WTC11 (cell line): ENCODE measurements at regions not wholly inside any gene's neighbourhood (a gene's known extent, or its start where the extent isn't known, plus 50 kb on each side); places are given as distances from the start of the nearest gene placed in this dataset.

ENCODE experiments used
- ATAC-seq: fragments of 200-7000 bp; cut with Tn5 transposase; 2 replicates; pipeline ENCODE4 v1.10.0; 2021; ENCODE audit warnings: mild to moderate bottlenecking, moderate library complexity
- CTCF ChIA-PET: fragments of 300-600 bp; sonication (Branson Sonifier 250); formaldehyde crosslinking; loops from one replicate; lab custom pipeline; 2021; ENCODE audit warnings: antibody characterized with exemption; lab: Charles Lee
- POLR2A ChIA-PET: fragments of 350-600 bp; sonication (Branson Sonifier 250); formaldehyde crosslinking; loops from one replicate; lab custom pipeline; 2021; ENCODE audit warnings: antibody characterized with exemption; lab: Charles Lee
- DNase-seq: peaks from one replicate; pipeline ENCODE4 v3.0.0; 2021; ENCODE audit warnings: low spot score
- H3K27ac Mint-ChIP-seq: 2 replicates; pipeline ENCODE4 v1.8.0; 2021; ENCODE audit warnings: mixed read lengths
- H3K27me3 Mint-ChIP-seq: 2 replicates; pipeline ENCODE4 v1.8.0; 2021; ENCODE audit warnings: low read depth, mild to moderate bottlenecking, moderate library complexity, mixed read lengths
- H3K36me3 Mint-ChIP-seq: 2 replicates; pipeline ENCODE4 v1.8.0; 2021; ENCODE audit warnings: mixed read lengths
- H3K4me1 Mint-ChIP-seq: 2 replicates; pipeline ENCODE4 v1.8.0; 2022; ENCODE audit warnings: mixed read lengths
- H3K4me3 Mint-ChIP-seq: 2 replicates; pipeline ENCODE4 v1.8.0; 2021; ENCODE audit warnings: mild to moderate bottlenecking, moderate library complexity, mixed read lengths
- H3K9me3 Mint-ChIP-seq: 2 replicates; pipeline ENCODE4 v1.8.0; 2021; ENCODE audit warnings: mixed read lengths
- CREB1 ChIP-seq: sonication (generic); formaldehyde crosslinking; IDR thresholded peaks from 2 replicates; pipeline ENCODE4 v1.8.0; 2023; ENCODE audit warnings: mild to moderate bottlenecking, missing genetic modification reagents
- ESRRA ChIP-seq: sonication (generic); formaldehyde crosslinking; IDR thresholded peaks from 2 replicates; pipeline ENCODE4 v1.8.1; 2022; ENCODE audit warnings: mild to moderate bottlenecking, missing genetic modification reagents, borderline replicate concordance
- FOXJ3 ChIP-seq: sonication (generic); formaldehyde crosslinking; IDR thresholded peaks from 2 replicates; pipeline ENCODE4 v1.9.0; 2021; ENCODE audit warnings: missing genetic modification reagents, mild to moderate bottlenecking, borderline replicate concordance
- HMGA2 ChIP-seq: fragments of 250-450 bp; sonication (Bioruptor Pico); IDR thresholded peaks from 2 replicates; pipeline ENCODE4 v1.4.0; 2021; ENCODE audit warnings: mild to moderate bottlenecking, moderate library complexity
- IRF2 ChIP-seq: sonication (generic); formaldehyde crosslinking; IDR thresholded peaks from 2 replicates; pipeline ENCODE4 v1.8.0; 2022; ENCODE audit warnings: low read depth, missing genetic modification reagents, borderline replicate concordance
- MLX ChIP-seq: sonication (generic); formaldehyde crosslinking; IDR thresholded peaks from 2 replicates; pipeline ENCODE4 v1.8.1; 2023; ENCODE audit warnings: mild to moderate bottlenecking, missing genetic modification reagents, moderate library complexity
- NFATC4 ChIP-seq: fragments of 250-450 bp; sonication (Bioruptor Pico); IDR thresholded peaks from 2 replicates; pipeline ENCODE4 v1.9.0; 2021; ENCODE audit warnings: mild to moderate bottlenecking
- PREB ChIP-seq: sonication (generic); formaldehyde crosslinking; IDR thresholded peaks from 2 replicates; pipeline ENCODE4 v1.8.1; 2022; ENCODE audit warnings: mild to moderate bottlenecking, missing genetic modification reagents, moderate library complexity, borderline replicate concordance
- ZBTB21 ChIP-seq: sonication (generic); formaldehyde crosslinking; IDR thresholded peaks from 2 replicates; pipeline ENCODE4 v1.8.1; 2023; ENCODE audit warnings: mild to moderate bottlenecking, missing genetic modification reagents, borderline replicate concordance
- ZNF232 ChIP-seq: sonication (generic); formaldehyde crosslinking; IDR thresholded peaks from 2 replicates; pipeline ENCODE4 v1.8.0; 2022; ENCODE audit warnings: mild to moderate bottlenecking, missing genetic modification reagents
- ZNF281 ChIP-seq: sonication (generic); formaldehyde crosslinking; IDR thresholded peaks from 2 replicates; pipeline ENCODE4 v1.8.0; 2023; ENCODE audit warnings: mild to moderate bottlenecking, missing genetic modification reagents
- ZNF416 ChIP-seq: fragments of 250-450 bp; sonication (Bioruptor Pico); IDR thresholded peaks from 2 replicates; pipeline ENCODE4 v1.9.0; 2021; ENCODE audit warnings: mild to moderate bottlenecking, inconsistent platforms
- ZNF671 ChIP-seq: fragments of 250-450 bp; sonication (Bioruptor Pico); IDR thresholded peaks from 2 replicates; pipeline ENCODE4 v1.8.0; 2021; ENCODE audit warnings: mild to moderate bottlenecking
- TF ChIP-seq, protein P1 (sequence below): sonication (generic); formaldehyde crosslinking; IDR thresholded peaks from 2 replicates; pipeline ENCODE4 v1.8.0; 2022; ENCODE audit warnings: missing genetic modification reagents
- TF ChIP-seq, protein P2 (sequence below): sonication (generic); formaldehyde crosslinking; IDR thresholded peaks from 2 replicates; pipeline ENCODE4 v1.8.1; 2023; ENCODE audit warnings: mild to moderate bottlenecking, missing genetic modification reagents, borderline replicate concordance

- Mint-ChIP-seq H3K4me1 (peaks cover 9% of the 10 kb centered on the region), H3K36me3 (no peaks in the 10 kb centered on the region), H3K9me3 (peaks cover 4% of the 10 kb centered on the region; the same call in 1 of the 2 replicates), H3K27me3 (no peaks in the 10 kb centered on the region), H3K27ac (no peak overlapping the region), H3K4me3 (no peak overlapping the region)
- TF ChIP-seq HMGA2 (CRISPR knock-in tag) (no peak), CREB1 (CRISPR knock-in tag) (no peak), NFATC4 (CRISPR knock-in tag) (no peak), PREB (no peak), ESRRA (CRISPR knock-in tag) (no peak), ZNF281 (CRISPR knock-in tag) (no peak), ZNF671 (CRISPR knock-in tag) (no peak), ZNF232 (CRISPR knock-in tag) (no peak), MLX (CRISPR knock-in tag) (no peak), ZBTB21 (no peak), IRF2 (no peak), FOXJ3 (CRISPR knock-in tag) (no peak), ZNF416 (no peak)
- TF ChIP-seq, protein P1, sequence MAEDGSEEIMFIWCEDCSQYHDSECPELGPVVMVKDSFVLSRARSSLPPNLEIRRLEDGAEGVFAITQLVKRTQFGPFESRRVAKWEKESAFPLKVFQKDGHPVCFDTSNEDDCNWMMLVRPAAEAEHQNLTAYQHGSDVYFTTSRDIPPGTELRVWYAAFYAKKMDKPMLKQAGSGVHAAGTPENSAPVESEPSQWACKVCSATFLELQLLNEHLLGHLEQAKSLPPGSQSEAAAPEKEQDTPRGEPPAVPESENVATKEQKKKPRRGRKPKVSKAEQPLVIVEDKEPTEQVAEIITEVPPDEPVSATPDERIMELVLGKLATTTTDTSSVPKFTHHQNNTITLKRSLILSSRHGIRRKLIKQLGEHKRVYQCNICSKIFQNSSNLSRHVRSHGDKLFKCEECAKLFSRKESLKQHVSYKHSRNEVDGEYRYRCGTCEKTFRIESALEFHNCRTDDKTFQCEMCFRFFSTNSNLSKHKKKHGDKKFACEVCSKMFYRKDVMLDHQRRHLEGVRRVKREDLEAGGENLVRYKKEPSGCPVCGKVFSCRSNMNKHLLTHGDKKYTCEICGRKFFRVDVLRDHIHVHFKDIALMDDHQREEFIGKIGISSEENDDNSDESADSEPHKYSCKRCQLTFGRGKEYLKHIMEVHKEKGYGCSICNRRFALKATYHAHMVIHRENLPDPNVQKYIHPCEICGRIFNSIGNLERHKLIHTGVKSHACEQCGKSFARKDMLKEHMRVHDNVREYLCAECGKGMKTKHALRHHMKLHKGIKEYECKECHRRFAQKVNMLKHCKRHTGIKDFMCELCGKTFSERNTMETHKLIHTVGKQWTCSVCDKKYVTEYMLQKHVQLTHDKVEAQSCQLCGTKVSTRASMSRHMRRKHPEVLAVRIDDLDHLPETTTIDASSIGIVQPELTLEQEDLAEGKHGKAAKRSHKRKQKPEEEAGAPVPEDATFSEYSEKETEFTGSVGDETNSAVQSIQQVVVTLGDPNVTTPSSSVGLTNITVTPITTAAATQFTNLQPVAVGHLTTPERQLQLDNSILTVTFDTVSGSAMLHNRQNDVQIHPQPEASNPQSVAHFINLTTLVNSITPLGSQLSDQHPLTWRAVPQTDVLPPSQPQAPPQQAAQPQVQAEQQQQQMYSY (CRISPR knock-in tag), result no peak
- TF ChIP-seq, protein P2, sequence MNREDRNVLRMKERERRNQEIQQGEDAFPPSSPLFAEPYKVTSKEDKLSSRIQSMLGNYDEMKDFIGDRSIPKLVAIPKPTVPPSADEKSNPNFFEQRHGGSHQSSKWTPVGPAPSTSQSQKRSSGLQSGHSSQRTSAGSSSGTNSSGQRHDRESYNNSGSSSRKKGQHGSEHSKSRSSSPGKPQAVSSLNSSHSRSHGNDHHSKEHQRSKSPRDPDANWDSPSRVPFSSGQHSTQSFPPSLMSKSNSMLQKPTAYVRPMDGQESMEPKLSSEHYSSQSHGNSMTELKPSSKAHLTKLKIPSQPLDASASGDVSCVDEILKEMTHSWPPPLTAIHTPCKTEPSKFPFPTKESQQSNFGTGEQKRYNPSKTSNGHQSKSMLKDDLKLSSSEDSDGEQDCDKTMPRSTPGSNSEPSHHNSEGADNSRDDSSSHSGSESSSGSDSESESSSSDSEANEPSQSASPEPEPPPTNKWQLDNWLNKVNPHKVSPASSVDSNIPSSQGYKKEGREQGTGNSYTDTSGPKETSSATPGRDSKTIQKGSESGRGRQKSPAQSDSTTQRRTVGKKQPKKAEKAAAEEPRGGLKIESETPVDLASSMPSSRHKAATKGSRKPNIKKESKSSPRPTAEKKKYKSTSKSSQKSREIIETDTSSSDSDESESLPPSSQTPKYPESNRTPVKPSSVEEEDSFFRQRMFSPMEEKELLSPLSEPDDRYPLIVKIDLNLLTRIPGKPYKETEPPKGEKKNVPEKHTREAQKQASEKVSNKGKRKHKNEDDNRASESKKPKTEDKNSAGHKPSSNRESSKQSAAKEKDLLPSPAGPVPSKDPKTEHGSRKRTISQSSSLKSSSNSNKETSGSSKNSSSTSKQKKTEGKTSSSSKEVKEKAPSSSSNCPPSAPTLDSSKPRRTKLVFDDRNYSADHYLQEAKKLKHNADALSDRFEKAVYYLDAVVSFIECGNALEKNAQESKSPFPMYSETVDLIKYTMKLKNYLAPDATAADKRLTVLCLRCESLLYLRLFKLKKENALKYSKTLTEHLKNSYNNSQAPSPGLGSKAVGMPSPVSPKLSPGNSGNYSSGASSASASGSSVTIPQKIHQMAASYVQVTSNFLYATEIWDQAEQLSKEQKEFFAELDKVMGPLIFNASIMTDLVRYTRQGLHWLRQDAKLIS (CRISPR knock-in tag), result no peak
- ATAC-seq (no peak), DNase-seq (no peak)
- ChIA-PET POLR2A (no interaction called here), CTCF (interaction anchor here (0.8 to 1.2 kb wide), 3 partner anchors 47 to 139 kb away, joined by 3 to 4 read pairs (median 3); partner anchors contain the start of gene SPATA13)
Observed at GRCh38 chr13:24100188-24100587, 60.3 kb upstream of the SPATA13 start.
